Esophagus squamous epithelium (tissue), 4 donors: ENCODE measurements at regions not wholly inside any gene's neighbourhood (a gene's known extent, or its start where the extent isn't known, plus 50 kb on each side); places are given as distances from the start of the nearest gene placed in this dataset.

Experiments used
- POLR2A ChIP-seq, 4 donors: fragments of 450-650 bp; IDR thresholded peaks; one replicate each; pipeline ENCODE4 v1.6.1; 2017; ENCODE audit warnings: antibody characterized with exemption in 4 of 4, mild to moderate bottlenecking in 4 of 4, moderate library complexity in 3 of 4
- TF ChIP-seq, protein P1 (sequence below), 6 experiments: fragments of 450-650 bp in 4 of 6; fragments of 200-600 bp in 2 of 6; sonication (generic) in 2 of 6; IDR thresholded peaks; one replicate each; pipeline ENCODE4 v1.5.1; 2016 to 2019; ENCODE audit warnings: antibody characterized with exemption in 6 of 6, mild to moderate bottlenecking in 4 of 6, moderate library complexity in 4 of 6

DNA sequence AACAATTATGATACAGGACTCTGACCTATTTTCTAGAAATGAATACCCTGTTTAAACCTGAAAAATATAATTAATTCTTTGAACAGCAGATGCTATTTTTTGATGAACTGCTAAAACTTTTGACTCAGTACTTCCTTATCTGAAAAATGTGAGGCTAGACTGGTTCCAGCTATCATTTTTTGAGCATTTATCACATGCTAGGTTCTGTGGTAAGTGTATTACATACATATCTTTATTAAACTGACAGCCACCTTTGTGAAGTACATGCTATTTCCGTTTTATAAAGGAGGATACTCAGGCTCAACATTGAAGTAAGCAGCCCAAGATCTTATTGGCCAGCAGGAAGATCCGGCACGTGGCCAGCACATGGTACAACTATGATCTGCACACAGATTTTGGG, 459.8 kb upstream of the SEL1L start:
- TF ChIP-seq, protein P1, sequence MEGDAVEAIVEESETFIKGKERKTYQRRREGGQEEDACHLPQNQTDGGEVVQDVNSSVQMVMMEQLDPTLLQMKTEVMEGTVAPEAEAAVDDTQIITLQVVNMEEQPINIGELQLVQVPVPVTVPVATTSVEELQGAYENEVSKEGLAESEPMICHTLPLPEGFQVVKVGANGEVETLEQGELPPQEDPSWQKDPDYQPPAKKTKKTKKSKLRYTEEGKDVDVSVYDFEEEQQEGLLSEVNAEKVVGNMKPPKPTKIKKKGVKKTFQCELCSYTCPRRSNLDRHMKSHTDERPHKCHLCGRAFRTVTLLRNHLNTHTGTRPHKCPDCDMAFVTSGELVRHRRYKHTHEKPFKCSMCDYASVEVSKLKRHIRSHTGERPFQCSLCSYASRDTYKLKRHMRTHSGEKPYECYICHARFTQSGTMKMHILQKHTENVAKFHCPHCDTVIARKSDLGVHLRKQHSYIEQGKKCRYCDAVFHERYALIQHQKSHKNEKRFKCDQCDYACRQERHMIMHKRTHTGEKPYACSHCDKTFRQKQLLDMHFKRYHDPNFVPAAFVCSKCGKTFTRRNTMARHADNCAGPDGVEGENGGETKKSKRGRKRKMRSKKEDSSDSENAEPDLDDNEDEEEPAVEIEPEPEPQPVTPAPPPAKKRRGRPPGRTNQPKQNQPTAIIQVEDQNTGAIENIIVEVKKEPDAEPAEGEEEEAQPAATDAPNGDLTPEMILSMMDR (IDR thresholded peaks at IDR 0.05), result no peak
- no peak for TF ChIP-seq POLR2A (IDR thresholded peaks at IDR 0.05)
